ENCODE measurements at regions not wholly inside any gene's neighbourhood (a gene's known extent, or its start where the extent isn't known, plus 50 kb on each side); places are given as distances from the start of the nearest gene placed in this dataset.

- Histone ChIP-seq H4K8ac (ENCODE audit: low read depth, low read length) (no peak overlapping the region), H2BK15ac (ENCODE audit: low read length) (no peak overlapping the region), H2BK12ac (ENCODE audit: low read length) (no peak overlapping the region), H3K27ac (replicated peaks; ENCODE audit: low read length) (peak overlapping the region; percentile 97), H3K4ac (ENCODE audit: low read length) (no peak overlapping the region), H3K4me1 (ENCODE audit: control insufficient read depth in 2 of 2, insufficient read depth in 1 of 2, low read depth in 1 of 2, low read length in 2 of 2) (peaks cover 15 to 23% of the 10 kb centered on the region in 2 donors), H3K14ac (ENCODE audit: low read length) (no peak overlapping the region), H2AFZ (ENCODE audit: low read length) (peak overlapping the region; percentile 2), H3K27me3 (ENCODE audit: control insufficient read depth in 3 of 3, insufficient read depth in 3 of 3, low read depth in 1 of 3, low read length in 3 of 3) (no peaks in the 10 kb centered on the region), H3K4me2 (ENCODE audit: insufficient read depth, low read length, poor library complexity, severe bottlenecking) (peak overlapping the region; percentile 35), H2AK5ac (ENCODE audit: low read depth, low read length) (no peak overlapping the region), H3K4me3 (ENCODE audit: low read length in 2 of 2) (no peak overlapping the region), H3K23ac (ENCODE audit: low read depth, low read length, poor library complexity) (no peak overlapping the region), H4K91ac (ENCODE audit: low read depth, low read length, poor library complexity) (no peak overlapping the region), H3K36me3 (replicated peaks in 1 of 2; ENCODE audit: control insufficient read depth in 2 of 2, insufficient read depth in 2 of 2, low read length in 2 of 2) (peaks cover 0 to 12% of the 10 kb centered on the region in 2 donors), H3K9me3 (replicated peaks in 1 of 2; ENCODE audit: control insufficient read depth in 2 of 2, insufficient read depth in 1 of 2, low read depth in 1 of 2, low read length in 2 of 2) (no peaks in the 10 kb centered on the region), H3K18ac (ENCODE audit: low read length) (peak overlapping the region; percentile 96), H2BK5ac (ENCODE audit: low read length) (no peak overlapping the region), H2BK120ac (ENCODE audit: low read depth, low read length) (no peak overlapping the region), H3K79me1 (ENCODE audit: low read depth, low read length) (peaks cover 9% of the 10 kb centered on the region), H3K9ac (ENCODE audit: low read depth, low read length, poor library complexity) (no peak overlapping the region)
- peak; percentile 66 for DNase-seq (ENCODE audit: low spot score)
- WGBS, 2 donors (ENCODE audit: extremely low coverage in 2 of 2, insufficient read length in 2 of 2, insufficient replicate concordance in 1 of 2), result no CpG with 5 or more reads among the region's 8 CpGs
These were observed 70.7 kb upstream of the AKIP1 start for GRCh38 chr11:8839957-8840945.

GRCh38 chr11:8841899-8842298, 69.1 kb upstream of the AKIP1 start:
- no peak overlapping the region for H3K14ac ChIP-seq (ENCODE audit: low read length)
- no peak overlapping the region for H2AK5ac ChIP-seq (ENCODE audit: low read depth, low read length)
- peaks cover 7% of the 10 kb centered on the region for H3K79me1 ChIP-seq (ENCODE audit: low read depth, low read length)
- peaks cover 0 to under 1% of the 10 kb centered on the region in 2 donors for H3K9me3 ChIP-seq (replicated peaks in 1 of 2; ENCODE audit: control insufficient read depth in 2 of 2, insufficient read depth in 1 of 2, low read depth in 1 of 2, low read length in 2 of 2)
- no peak overlapping the region for H2BK15ac ChIP-seq (ENCODE audit: low read length)
- no peaks in the 10 kb centered on the region for H3K27me3 ChIP-seq (ENCODE audit: control insufficient read depth in 3 of 3, insufficient read depth in 3 of 3, low read depth in 1 of 3, low read length in 3 of 3)
- H3K18ac ChIP-seq (ENCODE audit: low read length), result no peak overlapping the region
- H2BK12ac ChIP-seq (ENCODE audit: low read length), result no peak overlapping the region
- no peak overlapping the region for H3K4me2 ChIP-seq (ENCODE audit: insufficient read depth, low read length, poor library complexity, severe bottlenecking)
- H3K4me3 ChIP-seq (ENCODE audit: low read length in 2 of 2), result no peak overlapping the region
- H3K36me3 ChIP-seq (replicated peaks in 1 of 2; ENCODE audit: control insufficient read depth in 2 of 2, insufficient read depth in 2 of 2, low read length in 2 of 2), result peaks cover 0 to 6% of the 10 kb centered on the region in 2 donors
- peaks cover 15 to 33% of the 10 kb centered on the region in 2 donors for H3K4me1 ChIP-seq (ENCODE audit: control insufficient read depth in 2 of 2, insufficient read depth in 1 of 2, low read depth in 1 of 2, low read length in 2 of 2)
- H2BK120ac ChIP-seq (ENCODE audit: low read depth, low read length), result no peak overlapping the region
- no CpG with 5 or more reads among the region's 7 CpGs for WGBS, 2 donors (ENCODE audit: extremely low coverage in 2 of 2, insufficient read length in 2 of 2, insufficient replicate concordance in 1 of 2)
- no peak overlapping the region for H4K91ac ChIP-seq (ENCODE audit: low read depth, low read length, poor library complexity)
- no peak overlapping the region for H3K4ac ChIP-seq (ENCODE audit: low read length)
- H3K23ac ChIP-seq (ENCODE audit: low read depth, low read length, poor library complexity), result no peak overlapping the region
- H2BK5ac ChIP-seq (ENCODE audit: low read length), result no peak overlapping the region
- no peak overlapping the region for H4K8ac ChIP-seq (ENCODE audit: low read depth, low read length)
- H2AFZ ChIP-seq (ENCODE audit: low read length), result no peak overlapping the region
- H3K9ac ChIP-seq (ENCODE audit: low read depth, low read length, poor library complexity), result no peak overlapping the region
- H3K27ac ChIP-seq (replicated peaks; ENCODE audit: low read length), result peak overlapping the region; percentile 76
- DNase-seq (ENCODE audit: low spot score), result no peak

- WGBS, 2 donors (ENCODE audit: extremely low coverage in 2 of 2, insufficient read length in 2 of 2, insufficient replicate concordance in 1 of 2), result no CpG with 5 or more reads among the region's 2 CpGs
- H3K4me1 ChIP-seq (ENCODE audit: control insufficient read depth in 2 of 2, insufficient read depth in 1 of 2, low read depth in 1 of 2, low read length in 2 of 2), result peaks cover 0 to 8% of the 10 kb centered on the region in 2 donors
These were observed 52.2 kb upstream of the AKIP1 start for GRCh38 chr11:8858808-8859207.

More at GRCh38 chr11:8858808-8859207, 52.2 kb upstream of the AKIP1 start:
- H3K9me3 ChIP-seq (replicated peaks in 1 of 2; ENCODE audit: control insufficient read depth in 2 of 2, insufficient read depth in 1 of 2, low read depth in 1 of 2, low read length in 2 of 2), result peaks cover 0 to 4% of the 10 kb centered on the region in 2 donors
- H4K91ac ChIP-seq (ENCODE audit: low read depth, low read length, poor library complexity), result no peak overlapping the region
- no peak overlapping the region for H2BK5ac ChIP-seq (ENCODE audit: low read length)
- H3K23ac ChIP-seq (ENCODE audit: low read depth, low read length, poor library complexity), result no peak overlapping the region
- no peak overlapping the region for H2AK5ac ChIP-seq (ENCODE audit: low read depth, low read length)
- H2BK15ac ChIP-seq (ENCODE audit: low read length), result no peak overlapping the region
- no peaks in the 10 kb centered on the region for H3K36me3 ChIP-seq (replicated peaks in 1 of 2; ENCODE audit: control insufficient read depth in 2 of 2, insufficient read depth in 2 of 2, low read length in 2 of 2)
- no peak overlapping the region for H3K18ac ChIP-seq (ENCODE audit: low read length)
- DNase-seq (ENCODE audit: low spot score), result no peak
- no peak overlapping the region for H3K9ac ChIP-seq (ENCODE audit: low read depth, low read length, poor library complexity)
- H2BK12ac ChIP-seq (ENCODE audit: low read length), result no peak overlapping the region
- H3K4me3 ChIP-seq (ENCODE audit: low read length in 2 of 2), result no peak overlapping the region
- no peak overlapping the region for H3K27ac ChIP-seq (replicated peaks; ENCODE audit: low read length)
- H2BK120ac ChIP-seq (ENCODE audit: low read depth, low read length), result no peak overlapping the region
- no peak overlapping the region for H3K14ac ChIP-seq (ENCODE audit: low read length)
- H3K27me3 ChIP-seq (ENCODE audit: control insufficient read depth in 3 of 3, insufficient read depth in 3 of 3, low read depth in 1 of 3, low read length in 3 of 3), result no peaks in the 10 kb centered on the region
- H3K4ac ChIP-seq (ENCODE audit: low read length), result no peak overlapping the region
- no peak overlapping the region for H2AFZ ChIP-seq (ENCODE audit: low read length)
- H3K4me2 ChIP-seq (ENCODE audit: insufficient read depth, low read length, poor library complexity, severe bottlenecking), result no peak overlapping the region
- H4K8ac ChIP-seq (ENCODE audit: low read depth, low read length), result no peak overlapping the region
- no peaks in the 10 kb centered on the region for H3K79me1 ChIP-seq (ENCODE audit: low read depth, low read length)
